CD4-positive, CD25-positive, alpha-beta regulatory T cell (primary cell): ENCODE measurements at regions not wholly inside any gene's neighbourhood (a gene's known extent, or its start where the extent isn't known, plus 50 kb on each side); places are given as distances from the start of the nearest gene placed in this dataset.

ENCODE experiments used
- ATAC-seq, 2 donors: fragments of 150-1000 bp; cut with Tn5 transposase; one replicate each; pipeline ENCODE4 v1.10.0; 2021; ENCODE audit warnings: low read depth in 2 of 2, moderate number of reproducible peaks in 2 of 2, moderate library complexity in 1 of 2
- DNase-seq, 3 donors: peaks; one replicate each; pipeline versions ENCODE4 v3.0.0 to v3.0.0-alpha.2; 2012 to 2022; ENCODE audit warnings: mixed read lengths in 1 of 3
- H3K27ac ChIP-seq: one replicate; pipeline ENCODE4 v1.7.0; 2013; ENCODE audit warnings: mild to moderate bottlenecking, low read length; ENCODE audit not compliant: insufficient read depth, poor library complexity, severe bottlenecking
- H3K27me3 ChIP-seq: one replicate; pipeline ENCODE4 v1.7.0; 2013; ENCODE audit warnings: low read length; ENCODE audit not compliant: control insufficient read depth, insufficient read depth
- H3K36me3 ChIP-seq: one replicate; pipeline ENCODE4 v1.7.0; 2013; ENCODE audit warnings: mild to moderate bottlenecking, low read length, moderate library complexity; ENCODE audit not compliant: control insufficient read depth, insufficient read depth
- H3K4me1 ChIP-seq: 2 replicates; pipeline ENCODE4 v1.7.0; 2013; ENCODE audit warnings: mild to moderate bottlenecking, low read length; ENCODE audit not compliant: insufficient read depth, control insufficient read depth, poor library complexity, severe bottlenecking
- H3K4me3 ChIP-seq: one replicate; pipeline ENCODE4 v1.7.0; 2013; ENCODE audit warnings: low read depth, mild to moderate bottlenecking, low read length, moderate library complexity
- H3K9me3 ChIP-seq, 2 experiments: 1 replicate in 1 of 2; 2 replicates in 1 of 2; pipeline ENCODE4 v1.7.0; 2013; ENCODE audit warnings: low read length in 2 of 2, mild to moderate bottlenecking in 1 of 2, moderate library complexity in 1 of 2; ENCODE audit not compliant: control insufficient read depth in 2 of 2
- H3K27ac Mint-ChIP-seq, 3 donors: one replicate each; pipeline ENCODE4 v1.8.0; 2020 to 2022; ENCODE audit warnings: mild to moderate bottlenecking in 3 of 3, mixed read lengths in 3 of 3, moderate library complexity in 2 of 3
- H3K27me3 Mint-ChIP-seq: one replicate; pipeline ENCODE4 v1.8.0; 2022; ENCODE audit warnings: mild to moderate bottlenecking, mixed read lengths
- H3K36me3 Mint-ChIP-seq: one replicate; pipeline ENCODE4 v1.8.0; 2020; ENCODE audit warnings: mixed read lengths
- H3K4me1 Mint-ChIP-seq, 4 donors: one replicate each; pipeline ENCODE4 v1.8.0; 2020 to 2022; ENCODE audit warnings: mixed read lengths in 4 of 4, mild to moderate bottlenecking in 1 of 4
- H3K4me3 Mint-ChIP-seq, 4 donors: one replicate each; pipeline ENCODE4 v1.8.0; 2020 to 2022; ENCODE audit warnings: mild to moderate bottlenecking in 4 of 4, mixed read lengths in 4 of 4, moderate library complexity in 3 of 4
- H3K9me3 Mint-ChIP-seq, 7 donors: one replicate each; pipeline ENCODE4 v1.8.0; 2020 to 2022; ENCODE audit warnings: mixed read lengths in 7 of 7, mild to moderate bottlenecking in 3 of 7, moderate library complexity in 2 of 7

DNA sequence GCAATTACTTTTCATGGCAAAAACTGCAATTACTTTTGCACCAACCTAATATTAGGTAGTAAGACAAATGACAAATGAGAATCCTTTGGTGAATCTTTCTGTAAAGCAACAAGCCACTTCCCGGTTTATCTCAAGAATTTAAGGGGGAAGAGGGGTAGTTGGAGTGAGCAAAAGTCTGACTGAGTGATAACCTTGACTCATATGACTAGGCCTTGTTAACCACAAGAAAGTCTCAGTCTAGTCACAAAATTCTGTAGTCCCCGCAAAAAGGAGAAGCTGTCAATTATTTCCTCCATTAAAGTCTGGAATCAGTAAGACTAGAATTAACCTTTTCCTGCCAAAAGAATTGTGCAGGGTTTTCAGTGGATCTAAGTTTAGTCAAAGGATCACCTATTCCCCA, 72.2 kb upstream of the GNAO1 start:
- no peak overlapping the region for H3K27ac ChIP-seq
- H3K27me3 Mint-ChIP-seq = peaks cover 14% of the 10 kb centered on the region
- no peaks in the 10 kb centered on the region for H3K4me1 Mint-ChIP-seq
- no peaks in the 10 kb centered on the region for H3K36me3 ChIP-seq
- no peak overlapping the region for H3K4me3 Mint-ChIP-seq
- no peaks in the 10 kb centered on the region for H3K4me1 ChIP-seq
- no peak overlapping the region for H3K4me3 ChIP-seq
- H3K9me3 ChIP-seq = no peaks in the 10 kb centered on the region
- peaks cover 0 to 6% (median 0%) of the 10 kb centered on the region in 7 donors for H3K9me3 Mint-ChIP-seq
- no peaks in the 10 kb centered on the region for H3K36me3 Mint-ChIP-seq
- no peak overlapping the region for H3K27ac Mint-ChIP-seq
- H3K27me3 ChIP-seq = no peaks in the 10 kb centered on the region
- DNase-seq (no peak), ATAC-seq (no peak)

DNA sequence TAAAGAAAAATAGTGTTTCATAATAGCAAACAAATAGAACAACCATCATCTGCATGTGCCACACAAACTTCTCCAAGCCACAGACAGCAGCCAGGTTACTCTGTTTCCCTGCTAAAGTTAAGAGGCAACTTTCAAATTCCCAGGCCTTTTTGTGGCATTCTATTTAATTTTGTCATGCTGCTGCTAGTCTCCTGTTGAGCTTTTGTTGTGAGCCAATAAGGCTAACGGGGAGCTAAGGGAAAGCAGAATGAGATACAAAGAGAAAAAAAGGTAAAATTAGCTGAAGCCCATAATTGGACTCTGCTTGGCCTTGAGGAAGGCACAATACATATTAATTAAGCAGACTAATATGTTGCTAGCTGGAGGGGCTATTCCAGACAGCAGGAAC, 74.7 kb upstream of the GNAO1 start:
- Histone ChIP-seq H3K4me1 (no peaks in the 10 kb centered on the region), H3K27ac (no peak overlapping the region), H3K9me3 (no peaks in the 10 kb centered on the region), H3K36me3 (no peaks in the 10 kb centered on the region), H3K4me3 (no peak overlapping the region), H3K27me3 (no peaks in the 10 kb centered on the region)
- H3K36me3 Mint-ChIP-seq = no peaks in the 10 kb centered on the region
- H3K4me1 Mint-ChIP-seq = no peaks in the 10 kb centered on the region
- peaks cover 14% of the 10 kb centered on the region for H3K27me3 Mint-ChIP-seq
- ATAC-seq (no peak), DNase-seq (no peak)
- no peak overlapping the region for H3K4me3 Mint-ChIP-seq
- peaks cover 0 to 6% (median 0%) of the 10 kb centered on the region in 7 donors for H3K9me3 Mint-ChIP-seq
- H3K27ac Mint-ChIP-seq = no peak overlapping the region

DNA sequence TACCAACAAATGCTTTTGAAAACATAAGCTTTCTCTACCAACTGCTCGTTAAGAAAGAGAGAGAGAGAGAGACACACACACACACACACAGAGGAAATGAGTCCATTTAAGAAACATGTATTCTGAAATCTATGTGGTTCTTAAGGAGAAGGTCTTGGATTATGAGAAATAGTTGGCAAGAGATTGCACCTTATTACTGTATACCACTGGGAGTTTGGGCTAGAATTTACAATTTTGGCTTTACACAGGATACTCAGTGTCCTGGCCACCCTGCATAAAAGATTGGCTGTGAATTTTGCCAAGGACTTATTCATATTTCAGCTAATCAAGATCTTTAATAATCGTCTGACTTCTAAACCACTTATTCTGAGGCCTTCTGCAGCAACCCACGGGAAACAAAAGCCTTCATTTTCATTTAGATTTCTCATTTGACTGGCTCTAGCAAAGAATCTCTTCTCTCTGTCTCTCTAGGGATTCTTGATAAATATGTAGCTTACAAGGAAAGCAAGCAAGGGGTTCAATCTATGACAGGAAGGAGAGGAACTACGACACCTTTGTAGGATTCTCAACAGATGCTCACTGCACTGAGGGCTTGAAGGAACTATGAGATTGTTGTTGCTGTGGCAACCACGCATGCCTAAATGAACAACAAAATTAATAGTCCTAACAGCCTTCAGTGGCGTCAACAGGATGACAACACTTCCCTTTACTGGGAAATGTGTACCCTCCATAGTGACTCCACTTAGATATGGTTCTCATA, 75.3 kb upstream of the GNAO1 start:
- no peaks in the 10 kb centered on the region for H3K9me3 ChIP-seq
- H3K27ac ChIP-seq = no peak overlapping the region
- no peak overlapping the region for H3K4me3 ChIP-seq
- DNase-seq (no peak), ATAC-seq (no peak)
- Mint-ChIP-seq H3K36me3 (no peaks in the 10 kb centered on the region), H3K27ac (no peak overlapping the region), H3K9me3 (peaks cover 0 to 6% (median 0%) of the 10 kb centered on the region in 7 donors), H3K4me1 (no peaks in the 10 kb centered on the region), H3K27me3 (peaks cover 18% of the 10 kb centered on the region), H3K4me3 (no peak overlapping the region)
- H3K27me3 ChIP-seq = no peaks in the 10 kb centered on the region
- no peaks in the 10 kb centered on the region for H3K4me1 ChIP-seq
- H3K36me3 ChIP-seq = no peaks in the 10 kb centered on the region

DNA sequence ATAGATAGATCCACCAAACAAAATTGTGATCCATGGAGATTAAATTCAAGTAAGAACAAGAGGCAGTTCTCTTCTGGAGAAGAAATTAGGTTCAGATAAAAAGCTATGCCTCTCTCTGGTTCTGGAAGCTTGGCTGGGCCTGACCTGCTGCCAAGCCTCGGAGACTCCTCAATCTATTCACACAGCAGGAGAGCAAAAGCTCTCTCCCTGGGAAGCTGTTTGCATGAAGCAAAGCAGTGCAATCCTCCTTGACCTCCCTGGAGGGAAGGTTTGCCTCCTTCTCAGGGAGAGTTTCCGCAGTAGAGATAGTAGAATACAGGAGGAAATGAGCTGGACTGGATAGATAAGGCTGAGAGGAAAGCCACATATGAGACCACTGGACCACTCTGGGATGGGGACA, 78.1 kb upstream of the GNAO1 start:
- Mint-ChIP-seq H3K4me1 (no peaks in the 10 kb centered on the region), H3K27me3 (peaks cover 17% of the 10 kb centered on the region), H3K27ac (no peak overlapping the region), H3K36me3 (no peaks in the 10 kb centered on the region), H3K9me3 (no peaks in the 10 kb centered on the region), H3K4me3 (no peak overlapping the region)
- H3K4me1 ChIP-seq = no peaks in the 10 kb centered on the region
- no peaks in the 10 kb centered on the region for H3K36me3 ChIP-seq
- no peak overlapping the region for H3K27ac ChIP-seq
- no peaks in the 10 kb centered on the region for H3K9me3 ChIP-seq
- no peak overlapping the region for H3K4me3 ChIP-seq
- DNase-seq = no peak
- ATAC-seq = no peak
- H3K27me3 ChIP-seq = no peaks in the 10 kb centered on the region

DNA sequence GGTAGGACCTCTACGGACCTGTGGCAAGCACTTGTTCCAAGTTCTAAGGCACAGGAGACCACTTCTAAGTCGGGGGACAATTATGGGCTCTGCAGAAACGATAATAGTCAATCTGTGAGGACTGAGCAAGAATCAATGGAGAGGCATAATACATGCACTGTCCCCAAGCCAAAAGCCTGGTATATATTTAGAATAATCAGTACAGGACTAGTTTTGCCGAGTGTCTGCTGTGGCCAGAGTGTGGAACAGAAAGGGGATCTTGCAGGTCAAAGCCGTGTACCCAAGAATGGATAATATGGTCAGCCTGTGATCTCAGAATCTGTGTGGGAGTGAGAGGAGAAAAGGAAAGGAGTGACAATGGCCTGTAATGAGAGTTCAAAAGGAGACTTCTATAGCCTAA, 80.2 kb upstream of the GNAO1 start:
- H3K9me3 Mint-ChIP-seq = peaks cover 0 to under 1% (median 0%) of the 10 kb centered on the region in 7 donors
- DNase-seq (no peak), ATAC-seq (no peak)
- H3K27me3 Mint-ChIP-seq = peaks cover 14% of the 10 kb centered on the region
- H3K27ac Mint-ChIP-seq = no peak overlapping the region
- H3K27ac ChIP-seq = no peak overlapping the region
- no peaks in the 10 kb centered on the region for H3K36me3 Mint-ChIP-seq
- no peak overlapping the region for H3K4me3 ChIP-seq
- H3K9me3 ChIP-seq = no peaks in the 10 kb centered on the region
- H3K36me3 ChIP-seq = no peaks in the 10 kb centered on the region
- H3K27me3 ChIP-seq = no peaks in the 10 kb centered on the region
- H3K4me3 Mint-ChIP-seq = no peak overlapping the region
- H3K4me1 ChIP-seq = no peaks in the 10 kb centered on the region
- no peaks in the 10 kb centered on the region for H3K4me1 Mint-ChIP-seq

DNA sequence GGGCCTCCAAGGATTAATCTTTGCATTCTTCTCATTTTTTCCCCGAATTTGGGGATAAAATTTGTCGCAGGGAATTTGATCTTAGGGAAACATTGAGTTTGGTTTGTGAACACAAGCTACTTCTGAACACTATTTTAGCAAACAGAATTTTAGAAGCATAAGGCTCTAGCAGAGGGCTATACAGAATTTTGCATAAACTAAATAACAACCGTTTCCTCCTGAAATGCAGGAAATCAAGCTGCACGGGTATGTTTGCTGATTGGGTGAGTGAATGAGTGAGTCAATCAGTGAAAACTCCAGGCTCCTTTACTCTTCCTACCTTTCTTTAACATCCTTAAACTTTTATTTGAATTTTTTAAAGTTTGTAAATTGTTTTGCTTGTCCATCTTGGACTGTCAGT, 81.3 kb upstream of the GNAO1 start:
- H3K4me1 ChIP-seq = no peaks in the 10 kb centered on the region
- H3K27ac ChIP-seq = no peak overlapping the region
- Mint-ChIP-seq H3K27me3 (peaks cover 13% of the 10 kb centered on the region), H3K4me3 (no peak overlapping the region), H3K27ac (no peak overlapping the region), H3K9me3 (peaks cover 0 to 3% (median 0%) of the 10 kb centered on the region in 7 donors), H3K36me3 (no peaks in the 10 kb centered on the region), H3K4me1 (no peaks in the 10 kb centered on the region)
- H3K9me3 ChIP-seq = no peaks in the 10 kb centered on the region
- no peaks in the 10 kb centered on the region for H3K27me3 ChIP-seq
- no peaks in the 10 kb centered on the region for H3K36me3 ChIP-seq
- DNase-seq (no peak), ATAC-seq (no peak)
- H3K4me3 ChIP-seq = no peak overlapping the region

DNA sequence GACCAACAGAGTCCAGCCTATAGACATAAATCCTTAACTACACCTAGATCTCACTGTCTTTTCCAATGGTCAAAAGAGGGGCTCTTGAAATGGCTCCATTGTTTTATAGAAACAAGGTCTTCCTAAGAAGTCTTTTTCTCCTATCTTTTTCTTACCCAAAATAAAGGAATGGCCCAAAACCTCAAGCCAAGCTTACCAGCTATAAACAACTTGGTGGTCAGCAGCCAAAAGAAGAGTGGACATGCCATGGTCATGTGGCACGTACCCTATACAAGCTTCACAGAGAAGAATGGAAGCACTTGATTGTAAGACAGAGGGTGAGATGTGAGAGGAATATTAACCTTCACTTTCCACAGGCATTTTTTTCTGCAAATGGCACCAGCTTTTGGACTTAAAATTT, 82.1 kb upstream of the GNAO1 start:
- Mint-ChIP-seq H3K36me3 (no peaks in the 10 kb centered on the region), H3K9me3 (peaks cover 0 to 3% (median 0%) of the 10 kb centered on the region in 7 donors), H3K27me3 (peaks cover 17% of the 10 kb centered on the region), H3K4me3 (no peak overlapping the region), H3K4me1 (no peaks in the 10 kb centered on the region), H3K27ac (no peak overlapping the region)
- DNase-seq (no peak), ATAC-seq (no peak)
- no peaks in the 10 kb centered on the region for H3K36me3 ChIP-seq
- no peaks in the 10 kb centered on the region for H3K27me3 ChIP-seq
- no peak overlapping the region for H3K27ac ChIP-seq
- no peak overlapping the region for H3K4me3 ChIP-seq
- H3K9me3 ChIP-seq = no peaks in the 10 kb centered on the region
- H3K4me1 ChIP-seq = no peaks in the 10 kb centered on the region

DNA sequence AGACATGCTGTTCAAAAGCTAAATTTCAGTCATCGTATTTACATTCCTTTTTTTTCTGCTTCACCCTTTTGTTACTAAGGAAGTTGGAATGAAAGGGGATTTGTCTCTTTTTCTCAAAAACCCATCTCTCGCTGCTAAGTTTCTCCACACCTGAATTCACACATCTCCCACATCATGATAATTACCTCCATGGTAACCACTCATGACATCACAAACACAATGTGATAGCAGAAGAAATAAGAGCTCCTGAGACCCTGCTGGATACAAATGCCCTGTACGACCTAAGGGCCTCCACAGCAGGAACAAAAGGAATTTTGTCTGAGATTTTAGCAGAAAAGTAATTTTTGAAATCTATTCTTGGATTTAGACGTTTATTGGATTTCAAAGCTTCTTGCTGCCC, 82.6 kb upstream of the GNAO1 start:
- Histone ChIP-seq H3K4me3 (no peak overlapping the region), H3K27me3 (no peaks in the 10 kb centered on the region), H3K9me3 (no peaks in the 10 kb centered on the region), H3K36me3 (no peaks in the 10 kb centered on the region), H3K4me1 (no peaks in the 10 kb centered on the region), H3K27ac (no peak overlapping the region)
- H3K27me3 Mint-ChIP-seq = peaks cover 17% of the 10 kb centered on the region
- H3K27ac Mint-ChIP-seq = no peak overlapping the region
- H3K9me3 Mint-ChIP-seq = peaks cover 0 to 3% (median 0%) of the 10 kb centered on the region in 7 donors
- H3K4me3 Mint-ChIP-seq = no peak overlapping the region
- no peak for DNase-seq
- ATAC-seq = no peak
- no peaks in the 10 kb centered on the region for H3K36me3 Mint-ChIP-seq
- H3K4me1 Mint-ChIP-seq = no peaks in the 10 kb centered on the region
